Ishikawa (cell line): ENCODE measurements at regions not wholly inside any gene's neighbourhood (a gene's known extent, or its start where the extent isn't known, plus 50 kb on each side); places are given as distances from the start of the nearest gene placed in this dataset.

Experiments used
- CEBPB ChIP-seq: IDR thresholded peaks from 2 replicates; pipeline ENCODE4 v1.6.1; 2012
- CREB1 ChIP-seq: IDR thresholded peaks from 2 replicates; pipeline ENCODE4 v1.6.1; 2012; ENCODE audit warnings: low read depth
- EGR1 ChIP-seq: IDR thresholded peaks from 2 replicates; pipeline ENCODE4 v1.6.1; 2012
- EP300 ChIP-seq: IDR thresholded peaks from 2 replicates; pipeline ENCODE4 v1.6.1; 2012; ENCODE audit warnings: borderline replicate concordance
- FOXM1 ChIP-seq: IDR thresholded peaks from 2 replicates; pipeline ENCODE4 v1.6.1; 2012; ENCODE audit warnings: low read depth, borderline replicate concordance
- NFIC ChIP-seq: IDR thresholded peaks from 2 replicates; pipeline ENCODE4 v1.6.1; 2012
- RAD21 ChIP-seq: IDR thresholded peaks from 2 replicates; pipeline ENCODE4 v1.6.1; 2012; ENCODE audit warnings: low read depth
- REST ChIP-seq: IDR thresholded peaks from 2 replicates; pipeline ENCODE4 v1.6.1; 2012; ENCODE audit warnings: low read depth, mild to moderate bottlenecking
- TAF1 ChIP-seq: IDR thresholded peaks from 2 replicates; pipeline ENCODE4 v1.6.1; 2012; ENCODE audit warnings: low read depth, mild to moderate bottlenecking
- TCF12 ChIP-seq: IDR thresholded peaks from 2 replicates; pipeline ENCODE4 v1.6.1; 2012; ENCODE audit warnings: low read depth
- TEAD4 ChIP-seq: IDR thresholded peaks from 2 replicates; pipeline ENCODE4 v1.6.1; 2012
- USF1 ChIP-seq: IDR thresholded peaks from 2 replicates; pipeline ENCODE4 v1.6.1; 2012
- YY1 ChIP-seq: IDR thresholded peaks from 2 replicates; pipeline ENCODE4 v1.6.1; 2012; ENCODE audit warnings: low read depth
- ZBTB7A ChIP-seq: IDR thresholded peaks from 2 replicates; pipeline ENCODE4 v1.6.1; 2012; ENCODE audit warnings: low read depth
- TF ChIP-seq, protein P1 (sequence below): IDR thresholded peaks from 2 replicates; pipeline ENCODE4 v1.6.1; 2012

DNA sequence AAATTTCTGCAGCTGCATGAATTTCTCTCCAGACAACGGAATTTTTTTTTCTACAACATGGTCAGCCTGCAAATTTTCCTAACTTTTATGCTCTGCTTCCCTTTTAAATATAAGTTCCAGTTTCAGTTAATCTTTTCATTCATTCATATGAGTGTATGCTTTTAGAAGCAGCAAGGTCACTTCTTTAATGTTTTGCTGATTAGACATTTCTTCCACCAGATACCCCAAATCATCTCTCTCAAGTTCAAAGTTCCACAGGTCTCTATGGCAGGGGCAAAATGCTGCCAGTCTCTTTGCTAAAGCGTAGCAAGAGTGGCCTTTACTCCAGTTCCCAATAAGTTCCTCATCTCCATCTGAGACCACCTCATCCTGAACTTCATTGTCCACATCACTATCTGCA, 205.6 kb upstream of the GRM7 start:
- TF ChIP-seq RAD21 (no peak), ZBTB7A (no peak), REST (no peak)

DNA sequence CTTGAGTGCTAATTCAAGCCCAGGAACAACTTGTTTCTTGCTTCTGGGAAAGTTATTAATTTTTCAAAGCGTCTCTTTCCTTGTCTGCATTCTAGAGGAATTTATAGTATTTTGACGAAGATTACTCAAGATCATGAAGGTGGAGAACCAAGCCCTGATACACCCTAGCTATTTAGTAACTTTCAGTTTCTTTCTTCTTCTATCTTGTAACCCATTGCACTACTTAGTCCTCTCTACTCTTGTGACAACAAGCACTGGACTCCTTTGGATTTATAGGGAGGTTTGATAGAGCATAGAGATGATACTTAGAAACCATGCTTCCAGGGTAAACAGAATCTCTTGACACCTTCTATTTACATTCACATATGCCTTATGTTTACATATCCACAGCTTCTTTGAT, 203.3 kb upstream of the GRM7 start:
- TF ChIP-seq, protein P1, sequence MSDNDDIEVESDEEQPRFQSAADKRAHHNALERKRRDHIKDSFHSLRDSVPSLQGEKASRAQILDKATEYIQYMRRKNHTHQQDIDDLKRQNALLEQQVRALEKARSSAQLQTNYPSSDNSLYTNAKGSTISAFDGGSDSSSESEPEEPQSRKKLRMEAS, result no peak
- TF ChIP-seq USF1, result no peak
- TF ChIP-seq EGR1, result no peak
- no peak for TF ChIP-seq YY1
- TF ChIP-seq NFIC, result no peak
- TF ChIP-seq TAF1, result no peak
- TF ChIP-seq CREB1, result no peak
- TF ChIP-seq REST, result no peak
- no peak for TF ChIP-seq RAD21
- TF ChIP-seq TEAD4, result no peak
- no peak for TF ChIP-seq EP300
- TF ChIP-seq TCF12, result no peak
- no peak for TF ChIP-seq FOXM1
- TF ChIP-seq ZBTB7A, result no peak

- TF ChIP-seq YY1, result no peak
- TF ChIP-seq TAF1, result no peak
These were observed 193.6 kb upstream of the GRM7 start for GRCh38 chr3:6667354-6667753.

GRCh38 chr3:6671363-6671762, 189.6 kb upstream of the GRM7 start:
- TF ChIP-seq RAD21 (no peak), YY1 (no peak), REST (no peak), CREB1 (no peak), USF1 (no peak), FOXM1 (no peak), ZBTB7A (no peak), EP300 (no peak), TCF12 (no peak), TEAD4 (no peak), NFIC (no peak), TAF1 (no peak), CEBPB (no peak), EGR1 (no peak)
- TF ChIP-seq, protein P1, result no peak

DNA sequence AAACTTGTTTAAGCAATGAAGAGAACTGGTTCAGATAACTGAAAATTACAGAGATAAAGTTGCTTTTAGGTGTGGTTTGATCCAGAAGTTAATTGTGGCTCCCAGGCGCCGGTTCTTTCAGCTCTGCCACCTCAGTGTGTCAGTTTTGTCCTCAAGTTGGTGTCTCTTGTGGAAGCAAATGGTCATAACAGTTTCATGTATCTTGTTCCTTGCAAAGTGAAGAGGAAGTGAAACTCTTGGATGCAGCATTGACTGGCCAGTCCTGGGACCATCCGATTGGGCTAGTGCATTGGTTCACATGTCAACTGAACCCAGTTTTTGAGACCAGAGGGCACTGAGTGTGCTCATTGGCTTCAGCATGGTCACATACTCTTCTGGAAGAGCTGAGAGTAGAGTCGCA, 181.4 kb upstream of the GRM7 start:
- TF ChIP-seq TEAD4 (no peak), REST (no peak), ZBTB7A (no peak), EGR1 (no peak)
